VCaP (cell line): ENCODE measurements at regions not wholly inside any gene's neighbourhood (a gene's known extent, or its start where the extent isn't known, plus 50 kb on each side); places are given as distances from the start of the nearest gene placed in this dataset.

ENCODE experiments used
- H3K27ac ChIP-seq: fragments of 450-650 bp; 2 replicates; pipeline ENCODE4 v1.5.1; 2017
- TF ChIP-seq, protein P1 (sequence below): fragments of 450-650 bp; conservative IDR thresholded peaks from 2 replicates; pipeline ENCODE4 v1.5.1; 2017; ENCODE audit warnings: mild to moderate bottlenecking, moderate library complexity

DNA sequence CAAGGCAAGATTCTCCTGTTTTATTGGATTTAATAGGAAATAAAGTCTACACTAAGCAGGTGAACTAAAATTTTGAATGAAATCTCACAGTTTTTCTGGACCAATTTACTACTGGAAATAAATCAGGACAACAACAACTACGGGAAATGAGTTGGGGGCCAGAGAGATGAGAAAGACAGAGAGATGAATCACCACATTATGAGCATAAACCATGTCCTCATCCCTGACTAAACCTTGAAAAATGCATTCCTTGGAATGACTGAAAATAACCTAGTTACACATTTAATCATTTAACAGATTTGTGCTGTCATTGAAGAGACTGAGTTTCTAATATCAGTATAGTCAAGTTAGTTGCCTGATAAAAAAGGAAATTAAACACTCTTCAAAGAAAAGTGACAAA is 608.4 kb upstream of the KCND2 start:
- H3K27ac ChIP-seq, result no peak overlapping the region
- TF ChIP-seq, protein P1, sequence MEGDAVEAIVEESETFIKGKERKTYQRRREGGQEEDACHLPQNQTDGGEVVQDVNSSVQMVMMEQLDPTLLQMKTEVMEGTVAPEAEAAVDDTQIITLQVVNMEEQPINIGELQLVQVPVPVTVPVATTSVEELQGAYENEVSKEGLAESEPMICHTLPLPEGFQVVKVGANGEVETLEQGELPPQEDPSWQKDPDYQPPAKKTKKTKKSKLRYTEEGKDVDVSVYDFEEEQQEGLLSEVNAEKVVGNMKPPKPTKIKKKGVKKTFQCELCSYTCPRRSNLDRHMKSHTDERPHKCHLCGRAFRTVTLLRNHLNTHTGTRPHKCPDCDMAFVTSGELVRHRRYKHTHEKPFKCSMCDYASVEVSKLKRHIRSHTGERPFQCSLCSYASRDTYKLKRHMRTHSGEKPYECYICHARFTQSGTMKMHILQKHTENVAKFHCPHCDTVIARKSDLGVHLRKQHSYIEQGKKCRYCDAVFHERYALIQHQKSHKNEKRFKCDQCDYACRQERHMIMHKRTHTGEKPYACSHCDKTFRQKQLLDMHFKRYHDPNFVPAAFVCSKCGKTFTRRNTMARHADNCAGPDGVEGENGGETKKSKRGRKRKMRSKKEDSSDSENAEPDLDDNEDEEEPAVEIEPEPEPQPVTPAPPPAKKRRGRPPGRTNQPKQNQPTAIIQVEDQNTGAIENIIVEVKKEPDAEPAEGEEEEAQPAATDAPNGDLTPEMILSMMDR, result no peak

- no peak overlapping the region for H3K27ac ChIP-seq
- TF ChIP-seq, protein P1, result no peak
Observed at GRCh38 chr7:119665796-119666195, 607.2 kb upstream of the KCND2 start.

DNA sequence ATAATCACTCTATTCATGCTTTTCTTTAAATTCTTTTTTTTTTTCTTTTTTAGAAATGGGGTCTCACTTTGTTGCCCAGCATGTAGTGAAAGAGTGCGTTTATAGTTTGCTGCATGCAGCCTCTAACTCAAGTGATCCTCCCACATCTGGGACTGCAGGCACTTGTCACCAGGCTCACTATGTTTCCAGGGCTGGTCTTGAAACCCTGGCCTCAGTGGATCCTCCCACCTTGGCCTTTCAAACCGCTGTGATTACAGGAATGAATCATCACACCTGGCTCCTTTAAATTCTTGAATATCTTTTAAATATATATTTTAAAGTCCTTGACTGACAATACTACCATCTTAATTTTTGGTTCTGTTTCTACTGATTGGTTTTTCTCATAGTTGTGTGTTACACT is 591.6 kb upstream of the KCND2 start:
- TF ChIP-seq, protein P1, result no peak
- H3K27ac ChIP-seq, result no peak overlapping the region

DNA sequence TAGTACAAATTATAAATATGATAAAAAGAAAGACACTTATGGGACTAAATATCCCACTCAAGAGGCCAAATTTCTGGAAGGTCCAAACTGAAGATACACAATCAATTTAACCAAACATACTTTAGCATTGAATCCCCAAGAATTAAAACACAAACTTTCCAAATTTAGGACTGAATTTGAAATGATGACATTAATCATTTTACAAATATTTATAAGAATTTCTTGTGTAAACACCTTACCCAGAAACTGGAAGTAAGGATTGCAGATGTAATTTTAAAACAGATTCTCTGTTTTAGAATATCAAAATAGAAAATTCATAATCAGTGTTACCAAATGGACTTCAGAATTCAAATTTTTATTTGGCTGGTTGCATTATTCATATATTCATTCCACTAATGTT is 588.2 kb upstream of the KCND2 start:
- H3K27ac ChIP-seq, result no peak overlapping the region
- TF ChIP-seq, protein P1, result no peak

DNA sequence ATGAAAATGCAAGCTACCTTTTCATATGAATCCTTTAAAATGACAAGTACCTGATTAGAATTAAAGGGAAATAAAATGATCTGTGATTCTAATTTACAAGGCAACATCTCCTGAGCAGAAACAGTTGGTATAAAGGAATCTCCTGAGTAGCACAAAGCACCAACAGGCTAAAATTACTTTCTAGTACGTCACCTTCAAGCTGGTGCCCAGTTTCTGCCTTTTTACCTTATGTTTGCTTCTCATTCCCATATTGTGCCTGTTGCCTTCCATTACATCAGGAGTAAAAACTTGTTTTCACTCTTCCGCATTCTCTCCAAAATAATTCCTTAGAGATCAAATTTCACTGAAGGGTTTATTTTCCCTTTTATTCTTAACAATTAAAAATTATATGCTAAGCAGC is 587.1 kb upstream of the KCND2 start:
- no peak overlapping the region for H3K27ac ChIP-seq
- TF ChIP-seq, protein P1, result no peak

- TF ChIP-seq, protein P1, result no peak
- no peak overlapping the region for H3K27ac ChIP-seq
Observed at GRCh38 chr7:119688831-119689230, 584.1 kb upstream of the KCND2 start.

DNA sequence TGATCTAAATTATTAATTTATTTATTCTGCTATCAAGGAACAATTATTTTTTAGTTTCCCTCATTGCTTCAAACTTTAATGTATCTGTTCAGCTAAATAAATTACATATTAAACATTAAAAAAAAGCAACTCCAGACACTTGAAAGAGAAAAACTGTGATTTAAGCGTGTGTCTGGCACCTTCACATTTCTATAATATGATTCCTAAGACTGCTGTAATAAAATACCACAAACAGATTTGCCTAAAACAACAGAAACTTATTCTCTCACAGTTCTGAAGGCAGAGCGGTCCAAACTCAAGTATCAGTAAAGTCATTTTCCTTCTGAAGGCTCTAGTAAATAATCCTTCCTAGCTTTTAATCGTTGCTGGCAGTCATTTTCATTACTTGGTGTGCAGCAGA is 580.4 kb upstream of the KCND2 start:
- no peak overlapping the region for H3K27ac ChIP-seq
- TF ChIP-seq, protein P1, result no peak

- TF ChIP-seq, protein P1, result no peak
- no peak overlapping the region for H3K27ac ChIP-seq
Observed at GRCh38 chr7:119694506-119694905, 578.5 kb upstream of the KCND2 start.
